ENCODE measurements at regions not wholly inside any gene's neighbourhood (a gene's known extent, or its start where the extent isn't known, plus 50 kb on each side); places are given as distances from the start of the nearest gene placed in this dataset.

DNA sequence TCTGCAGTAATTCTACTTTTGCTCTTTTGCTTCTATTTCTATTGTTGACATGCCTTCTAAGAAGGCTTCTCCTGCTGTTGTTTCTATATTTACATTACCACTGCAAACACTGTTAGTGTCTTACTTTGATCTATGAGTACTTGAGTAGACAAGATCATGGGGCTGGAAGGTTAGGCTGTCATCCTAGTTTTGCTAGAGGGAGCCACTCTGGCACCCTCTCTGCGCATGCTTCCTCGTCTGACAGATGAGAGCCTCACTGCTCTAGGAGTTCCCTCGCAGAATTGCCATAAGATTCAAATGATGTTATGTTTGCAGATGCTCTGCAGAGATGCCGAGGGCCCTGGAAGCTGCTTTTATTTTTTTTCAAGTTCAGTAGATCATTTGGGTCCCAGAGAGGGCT lies 185.6 kb downstream of the RNF144A start:
- no peaks in the 10 kb centered on the region for H3F3A ChIP-seq (ENCODE audit: insufficient read depth, low read length, poor library complexity, severe bottlenecking)
- TF ChIP-seq TAF1 (IDR thresholded peaks at IDR 0.05; ENCODE audit: low read depth) (no peak), MXI1 (conservative IDR thresholded peaks at IDR 0.05; ENCODE audit: poor library complexity, severe bottlenecking) (no peak), CTCF (IDR thresholded peaks at IDR 0.05; ENCODE audit: poor library complexity, severe bottlenecking) (no peak), RAD21 (conservative IDR thresholded peaks at IDR 0.05) (no peak)
- TF ChIP-seq, protein P1, sequence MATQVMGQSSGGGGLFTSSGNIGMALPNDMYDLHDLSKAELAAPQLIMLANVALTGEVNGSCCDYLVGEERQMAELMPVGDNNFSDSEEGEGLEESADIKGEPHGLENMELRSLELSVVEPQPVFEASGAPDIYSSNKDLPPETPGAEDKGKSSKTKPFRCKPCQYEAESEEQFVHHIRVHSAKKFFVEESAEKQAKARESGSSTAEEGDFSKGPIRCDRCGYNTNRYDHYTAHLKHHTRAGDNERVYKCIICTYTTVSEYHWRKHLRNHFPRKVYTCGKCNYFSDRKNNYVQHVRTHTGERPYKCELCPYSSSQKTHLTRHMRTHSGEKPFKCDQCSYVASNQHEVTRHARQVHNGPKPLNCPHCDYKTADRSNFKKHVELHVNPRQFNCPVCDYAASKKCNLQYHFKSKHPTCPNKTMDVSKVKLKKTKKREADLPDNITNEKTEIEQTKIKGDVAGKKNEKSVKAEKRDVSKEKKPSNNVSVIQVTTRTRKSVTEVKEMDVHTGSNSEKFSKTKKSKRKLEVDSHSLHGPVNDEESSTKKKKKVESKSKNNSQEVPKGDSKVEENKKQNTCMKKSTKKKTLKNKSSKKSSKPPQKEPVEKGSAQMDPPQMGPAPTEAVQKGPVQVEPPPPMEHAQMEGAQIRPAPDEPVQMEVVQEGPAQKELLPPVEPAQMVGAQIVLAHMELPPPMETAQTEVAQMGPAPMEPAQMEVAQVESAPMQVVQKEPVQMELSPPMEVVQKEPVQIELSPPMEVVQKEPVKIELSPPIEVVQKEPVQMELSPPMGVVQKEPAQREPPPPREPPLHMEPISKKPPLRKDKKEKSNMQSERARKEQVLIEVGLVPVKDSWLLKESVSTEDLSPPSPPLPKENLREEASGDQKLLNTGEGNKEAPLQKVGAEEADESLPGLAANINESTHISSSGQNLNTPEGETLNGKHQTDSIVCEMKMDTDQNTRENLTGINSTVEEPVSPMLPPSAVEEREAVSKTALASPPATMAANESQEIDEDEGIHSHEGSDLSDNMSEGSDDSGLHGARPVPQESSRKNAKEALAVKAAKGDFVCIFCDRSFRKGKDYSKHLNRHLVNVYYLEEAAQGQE (IDR thresholded peaks at IDR 0.05; ENCODE audit: borderline replicate concordance), result no peak
- no peaks in the 10 kb centered on the region for H3K79me2 ChIP-seq (replicated peaks; ENCODE audit: insufficient read depth, low read length)
- H3K4me3 ChIP-seq (ENCODE audit: low read length), result no peak overlapping the region
- no peak overlapping the region for H3K27ac ChIP-seq (ENCODE audit: low read length)
- H3K36me3 ChIP-seq (ENCODE audit: insufficient read depth, low read length), result no peaks in the 10 kb centered on the region
- H3K9me3 ChIP-seq (ENCODE audit: low read length), result no peaks in the 10 kb centered on the region
- H3K9me2 ChIP-seq (ENCODE audit: insufficient read depth, low read length), result no peaks in the 10 kb centered on the region
- H3K9ac ChIP-seq (ENCODE audit: low read length), result no peak overlapping the region
- H2AFZ ChIP-seq (ENCODE audit: low read depth, low read length), result no peak overlapping the region
- no peak overlapping the region for H3K4me2 ChIP-seq (ENCODE audit: low read length)
- H4K20me1 ChIP-seq (ENCODE audit: insufficient read depth), result no peaks in the 10 kb centered on the region
- no peaks in the 10 kb centered on the region for H3K27me3 ChIP-seq (ENCODE audit: insufficient read depth, low read depth, low read length)

DNA sequence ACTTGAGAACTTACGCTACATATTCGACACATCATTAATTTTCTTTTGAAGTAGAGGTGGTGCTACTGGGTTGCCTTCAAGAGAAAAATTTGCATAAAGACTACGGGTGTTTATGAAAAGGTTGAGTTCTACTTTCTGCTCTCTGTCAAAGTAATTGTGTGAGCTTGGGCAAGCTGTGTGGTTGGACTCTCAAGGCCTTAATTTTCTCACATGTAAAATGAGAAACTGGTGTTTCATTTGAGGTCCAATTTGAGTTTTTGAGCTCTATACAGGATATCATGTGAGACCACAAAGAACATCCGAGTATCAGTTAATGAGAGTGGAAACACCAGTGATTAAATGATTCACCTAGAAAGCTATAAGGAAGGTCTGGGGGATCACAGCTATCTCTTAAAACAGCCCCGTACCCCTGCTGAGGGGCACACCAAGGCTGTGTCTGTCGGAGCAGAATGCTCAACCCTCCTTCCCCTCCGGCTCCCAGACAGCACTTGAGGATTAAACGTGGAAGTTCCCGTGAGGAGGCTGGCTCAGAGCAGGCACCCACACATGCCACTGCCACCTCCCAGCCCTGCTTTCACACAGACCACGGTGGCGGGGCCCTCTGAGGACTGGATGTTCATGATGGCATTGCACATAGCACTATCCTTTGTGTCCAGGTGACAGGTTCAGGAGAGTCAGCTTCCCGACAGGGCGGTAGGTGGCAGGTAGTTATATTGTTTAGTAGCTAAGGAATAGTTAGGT lies 191.8 kb downstream of the RNF144A start:
- Histone ChIP-seq H3F3A (ENCODE audit: insufficient read depth, low read length, poor library complexity, severe bottlenecking) (no peaks in the 10 kb centered on the region), H3K27ac (ENCODE audit: low read length) (no peak overlapping the region), H3K9ac (ENCODE audit: low read length) (no peak overlapping the region), H3K4me3 (ENCODE audit: low read length) (no peak overlapping the region), H3K36me3 (ENCODE audit: insufficient read depth, low read length) (no peaks in the 10 kb centered on the region), H3K4me2 (ENCODE audit: low read length) (no peak overlapping the region), H3K27me3 (ENCODE audit: insufficient read depth, low read depth, low read length) (no peaks in the 10 kb centered on the region), H3K9me3 (ENCODE audit: low read length) (no peaks in the 10 kb centered on the region), H3K9me2 (ENCODE audit: insufficient read depth, low read length) (no peaks in the 10 kb centered on the region), H2AFZ (ENCODE audit: low read depth, low read length) (no peak overlapping the region), H4K20me1 (ENCODE audit: insufficient read depth) (no peaks in the 10 kb centered on the region), H3K79me2 (replicated peaks; ENCODE audit: insufficient read depth, low read length) (no peaks in the 10 kb centered on the region)
- no peak for TF ChIP-seq TAF1 (IDR thresholded peaks at IDR 0.05; ENCODE audit: low read depth)
- no peak for TF ChIP-seq MXI1 (conservative IDR thresholded peaks at IDR 0.05; ENCODE audit: poor library complexity, severe bottlenecking)
- no peak for TF ChIP-seq POLR2AphosphoS5 (IDR thresholded peaks at IDR 0.05)
- TF ChIP-seq EP300 (conservative IDR thresholded peaks at IDR 0.05; ENCODE audit: poor library complexity, severe bottlenecking), result no peak
- TF ChIP-seq SMC3 (conservative IDR thresholded peaks at IDR 0.05; ENCODE audit: poor library complexity), result no peak
- TF ChIP-seq, protein P1 (IDR thresholded peaks at IDR 0.05; ENCODE audit: borderline replicate concordance), result no peak
- no peak for TF ChIP-seq EZH2 (IDR thresholded peaks at IDR 0.05; ENCODE audit: borderline replicate concordance, insufficient read depth, low read length, poor library complexity, severe bottlenecking)
- no peak for TF ChIP-seq CTCF (IDR thresholded peaks at IDR 0.05; ENCODE audit: poor library complexity, severe bottlenecking)
- TF ChIP-seq RAD21 (conservative IDR thresholded peaks at IDR 0.05), result no peak

All from neural cell (in vitro differentiated cells).